ENCODE measurements at regions not wholly inside any gene's neighbourhood (a gene's known extent, or its start where the extent isn't known, plus 50 kb on each side); places are given as distances from the start of the nearest gene placed in this dataset.

DNA sequence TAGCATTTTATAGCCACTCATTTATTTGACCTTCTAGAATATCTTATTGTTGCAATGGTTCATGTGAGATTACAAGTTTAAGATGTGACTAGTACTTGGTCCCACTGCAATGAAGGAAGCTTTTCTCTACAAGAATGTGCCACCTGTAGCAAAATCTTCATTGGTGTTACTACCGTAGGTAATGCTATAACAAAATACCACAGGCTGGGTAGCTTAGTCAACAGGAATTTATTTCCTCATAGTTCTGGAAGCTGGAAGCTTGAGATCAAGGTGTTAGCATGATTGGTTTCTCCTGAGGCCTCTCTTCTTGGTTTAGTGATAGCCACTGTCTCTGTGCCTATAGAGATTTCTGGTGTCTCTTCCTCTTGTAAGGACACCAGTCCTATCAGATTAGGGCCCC, 441.0 kb downstream of the GPM6A start (continued):
- TF ChIP-seq, protein P1, sequence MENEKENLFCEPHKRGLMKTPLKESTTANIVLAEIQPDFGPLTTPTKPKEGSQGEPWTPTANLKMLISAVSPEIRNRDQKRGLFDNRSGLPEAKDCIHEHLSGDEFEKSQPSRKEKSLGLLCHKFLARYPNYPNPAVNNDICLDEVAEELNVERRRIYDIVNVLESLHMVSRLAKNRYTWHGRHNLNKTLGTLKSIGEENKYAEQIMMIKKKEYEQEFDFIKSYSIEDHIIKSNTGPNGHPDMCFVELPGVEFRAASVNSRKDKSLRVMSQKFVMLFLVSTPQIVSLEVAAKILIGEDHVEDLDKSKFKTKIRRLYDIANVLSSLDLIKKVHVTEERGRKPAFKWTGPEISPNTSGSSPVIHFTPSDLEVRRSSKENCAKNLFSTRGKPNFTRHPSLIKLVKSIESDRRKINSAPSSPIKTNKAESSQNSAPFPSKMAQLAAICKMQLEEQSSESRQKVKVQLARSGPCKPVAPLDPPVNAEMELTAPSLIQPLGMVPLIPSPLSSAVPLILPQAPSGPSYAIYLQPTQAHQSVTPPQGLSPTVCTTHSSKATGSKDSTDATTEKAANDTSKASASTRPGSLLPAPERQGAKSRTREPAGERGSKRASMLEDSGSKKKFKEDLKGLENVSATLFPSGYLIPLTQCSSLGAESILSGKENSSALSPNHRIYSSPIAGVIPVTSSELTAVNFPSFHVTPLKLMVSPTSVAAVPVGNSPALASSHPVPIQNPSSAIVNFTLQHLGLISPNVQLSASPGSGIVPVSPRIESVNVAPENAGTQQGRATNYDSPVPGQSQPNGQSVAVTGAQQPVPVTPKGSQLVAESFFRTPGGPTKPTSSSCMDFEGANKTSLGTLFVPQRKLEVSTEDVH (IDR thresholded peaks at IDR 0.05; ENCODE audit: low read depth, partially characterized antibody): no peak
- no peak for TF ChIP-seq TCF7 (IDR thresholded peaks at IDR 0.05; ENCODE audit: borderline replicate concordance)

DNA sequence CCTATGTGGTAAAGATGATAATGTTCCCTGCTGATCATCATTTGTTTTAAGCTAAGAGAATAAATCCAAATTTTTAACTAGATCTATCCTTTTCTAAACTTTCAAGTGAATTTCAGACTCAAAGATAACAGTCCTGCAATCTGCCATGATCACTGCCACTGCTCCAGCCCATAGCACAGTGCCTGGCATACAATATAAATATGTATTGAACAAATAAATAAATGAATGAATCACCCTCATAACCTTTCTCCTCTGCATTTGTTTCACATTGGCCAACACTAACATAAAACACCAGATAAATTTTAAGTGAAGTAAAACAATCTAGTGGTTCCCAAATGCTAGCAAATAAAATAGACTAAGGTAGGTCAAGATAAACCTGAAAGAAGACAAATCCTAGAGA, 439.0 kb downstream of the GPM6A start:
- Histone ChIP-seq H3K36me3 (ENCODE audit: control insufficient read depth, insufficient read depth, low read length) (no peaks in the 10 kb centered on the region), H3K9me1 (ENCODE audit: control insufficient read depth, insufficient read depth, low read length) (no peaks in the 10 kb centered on the region), H3K9me3 (replicated peaks; ENCODE audit: control insufficient read depth, insufficient read depth, low read depth, low read length) (no peaks in the 10 kb centered on the region), H4K20me1 (replicated peaks; ENCODE audit: control insufficient read depth, insufficient read depth, low read length) (no peaks in the 10 kb centered on the region), H2AFZ (ENCODE audit: low read depth, low read length) (no peak overlapping the region), H3K79me2 (ENCODE audit: control insufficient read depth, insufficient read depth, low read length) (no peaks in the 10 kb centered on the region), H3K27ac (ENCODE audit: extremely low read depth, low read depth, low read length) (no peak overlapping the region), H3K9ac (ENCODE audit: insufficient read depth in 1 of 2, low read depth in 2 of 2, low read length in 2 of 2) (no peak overlapping the region), H3K4me1 (replicated peaks in 1 of 2; ENCODE audit: control insufficient read depth in 2 of 2, insufficient read depth in 2 of 2, low read length in 2 of 2) (no peaks in the 10 kb centered on the region), H3K4me2 (ENCODE audit: insufficient read depth, low read length) (no peak overlapping the region), H3K27me3 (ENCODE audit: control insufficient read depth in 2 of 2, insufficient read depth in 2 of 2, low read length in 2 of 2) (no peaks in the 10 kb centered on the region), H3K4me3 (no peak overlapping the region)
- ChIA-PET POLR2A (no interaction called here), CTCF (ENCODE audit: low intra/inter-chr PET ratio) (no interaction called here)
- BruUV-seq (replicated peaks): no TSS peak
- intact Hi-C loops (cut with micrococcal nuclease) (no loop called here), in situ Hi-C loops (cut with MboI) (no loop called here)
- ATAC-seq (no peak), FAIRE-seq (no peak), DNase-seq (ENCODE audit: extremely low read depth in 1 of 4, low spot score in 3 of 4) (no peak)
- TF ChIP-seq, protein P2, sequence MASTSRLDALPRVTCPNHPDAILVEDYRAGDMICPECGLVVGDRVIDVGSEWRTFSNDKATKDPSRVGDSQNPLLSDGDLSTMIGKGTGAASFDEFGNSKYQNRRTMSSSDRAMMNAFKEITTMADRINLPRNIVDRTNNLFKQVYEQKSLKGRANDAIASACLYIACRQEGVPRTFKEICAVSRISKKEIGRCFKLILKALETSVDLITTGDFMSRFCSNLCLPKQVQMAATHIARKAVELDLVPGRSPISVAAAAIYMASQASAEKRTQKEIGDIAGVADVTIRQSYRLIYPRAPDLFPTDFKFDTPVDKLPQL (IDR thresholded peaks at IDR 0.05; ENCODE audit: extremely low read depth, insufficient read length): no peak
- TF ChIP-seq SAP30 (IDR thresholded peaks at IDR 0.05; ENCODE audit: borderline replicate concordance, insufficient read depth, low read depth, low read length, poor library complexity, severe bottlenecking): no peak
- TF ChIP-seq NUFIP1 (IDR thresholded peaks at IDR 0.05; ENCODE audit: partially characterized antibody): no peak
- no peak for TF ChIP-seq ZFP36 (IDR thresholded peaks at IDR 0.05; ENCODE audit: low read depth, low read length, partially characterized antibody)

Measured in K562 (cell line).